Heart left ventricle (tissue), 13 donors: ENCODE measurements at regions not wholly inside any gene's neighbourhood (a gene's known extent, or its start where the extent isn't known, plus 50 kb on each side); places are given as distances from the start of the nearest gene placed in this dataset.

Experiments
- CTCF ChIP-seq, 12 donors: fragments of 200-600 bp; sonication (generic) in 4 of 12; IDR thresholded peaks; one replicate each; pipeline versions ENCODE4 v1.5.0 to v1.8.0; 2018 to 2022; ENCODE audit warnings: antibody characterized with exemption in 12 of 12, mild to moderate bottlenecking in 5 of 12
- POLR2A ChIP-seq, 2 donors: fragments of 450-650 bp; IDR thresholded peaks; one replicate each; pipeline ENCODE4 v1.6.1; 2017; ENCODE audit warnings: antibody characterized with exemption in 2 of 2, mild to moderate bottlenecking in 2 of 2, moderate library complexity in 2 of 2
- donor health status: ischemic (EF 13 %, LVEDD 7.1; RV severe dilation, severe dysfunction).
- donor health status: DM: no; HTN: yes; CAD: no.
- donor health status: DM: no; HTN: no; CAD: no.
- donor health status: ischemic (EF 25% LVEDD 6.9; RV normal size, moderate dysfunction).
- donor health status: ischemic (EF 25% LVEDD 5.7; RV mildly dilated, moderate dysfunction).
- donor health status: ischemic (EF 35%, LVEDD 5.7; RV mildly dilated, moderate dysfunction).
- donor health status: nonischemic (EF 11% LVEDD 7.7; RV severe dilation, severe dysfunction).
- donor health status: DM: yes; HTN: yes; CAD: no.
- donor health status: PGD.
- donor health status: ischemic (EF 29% LVEDD 5.4; RV normal size, mild dysfunction).
- donor health status: nonischemic (EF 23%, LVEDD 6.1; RV moderate dilation, normal function).

GRCh38 chr6:148104131-148104530, 238.5 kb upstream of the SASH1 start:
- TF ChIP-seq POLR2A (IDR thresholded peaks at IDR 0.05) (no peak), CTCF (IDR thresholded peaks at IDR 0.05) (no peak)
